ENCODE measurements at regions not wholly inside any gene's neighbourhood (a gene's known extent, or its start where the extent isn't known, plus 50 kb on each side); places are given as distances from the start of the nearest gene placed in this dataset.

- no peak for TF ChIP-seq POLR2A (IDR thresholded peaks at IDR 0.05)
- no peak for TF ChIP-seq CTCF (IDR thresholded peaks at IDR 0.05)
Observed at GRCh38 chr12:93980711-93981110, 167.7 kb upstream of the PLXNC1 start.
